ENCODE measurements at regions not wholly inside any gene's neighbourhood (a gene's known extent, or its start where the extent isn't known, plus 50 kb on each side); places are given as distances from the start of the nearest gene placed in this dataset.

GRCh38 chr14:98498019-98498885 is 773.7 kb downstream of the BCL11B start:
- intact Hi-C loops (cut with micrococcal nuclease; ENCODE audit: unreplicated experiment), result no loop called here
- BruUV-seq (replicated peaks), result no TSS peak
- H3K4me3 ChIP-seq (ENCODE audit: low read depth, low read length), result no peak overlapping the region
- no peaks in the 10 kb centered on the region for H3K9me3 Mint-ChIP-seq (ENCODE audit: unreplicated experiment)
- H3K27me3 Mint-ChIP-seq (ENCODE audit: insufficient read depth, unreplicated experiment), result peaks cover 3% of the 10 kb centered on the region
- no peak for TF ChIP-seq CTCF (IDR thresholded peaks at IDR 0.05; ENCODE audit: insufficient read depth in 1 of 2, low read depth in 1 of 2, low read length in 1 of 2, severe bottlenecking in 1 of 2, unreplicated experiment in 1 of 2)
- ChIA-PET POLR2A (no interaction called here), CTCF (no interaction called here)
- H3K36me3 Mint-ChIP-seq (ENCODE audit: insufficient read depth, unreplicated experiment), result no peaks in the 10 kb centered on the region
- no peaks in the 10 kb centered on the region for H3K4me1 ChIP-seq
- H3K27me3 ChIP-seq (replicated peaks; ENCODE audit: control insufficient read depth, insufficient read depth, low read length), result no peaks in the 10 kb centered on the region
- H3K36me3 ChIP-seq (ENCODE audit: control insufficient read depth, insufficient read depth, low read length), result no peaks in the 10 kb centered on the region
- peak in 1 of 2 experiments; percentile 60 for DNase-seq
- no peak overlapping the region for H3K4me3 Mint-ChIP-seq (ENCODE audit: unreplicated experiment)
- no peak overlapping the region for H3K27ac Mint-ChIP-seq (ENCODE audit: unreplicated experiment)
- H3K4me1 Mint-ChIP-seq (ENCODE audit: low read depth, unreplicated experiment), result no peaks in the 10 kb centered on the region
- H3K9me3 ChIP-seq, result no peaks in the 10 kb centered on the region

GRCh38 chr14:98501335-98501734 is 770.7 kb downstream of the BCL11B start:
- H3K4me3 ChIP-seq (ENCODE audit: low read depth, low read length), result no peak overlapping the region
- no TSS peak for BruUV-seq (replicated peaks)
- Mint-ChIP-seq H3K4me3 (ENCODE audit: unreplicated experiment) (no peak overlapping the region), H3K27ac (ENCODE audit: unreplicated experiment) (no peak overlapping the region), H3K27me3 (ENCODE audit: insufficient read depth, unreplicated experiment) (peaks cover 6% of the 10 kb centered on the region), H3K4me1 (ENCODE audit: low read depth, unreplicated experiment) (no peaks in the 10 kb centered on the region), H3K9me3 (ENCODE audit: unreplicated experiment) (no peaks in the 10 kb centered on the region), H3K36me3 (ENCODE audit: insufficient read depth, unreplicated experiment) (no peaks in the 10 kb centered on the region)
- no peaks in the 10 kb centered on the region for H3K36me3 ChIP-seq (ENCODE audit: control insufficient read depth, insufficient read depth, low read length)
- H3K4me1 ChIP-seq, result no peaks in the 10 kb centered on the region
- no peak for TF ChIP-seq CTCF (IDR thresholded peaks at IDR 0.05; ENCODE audit: insufficient read depth in 1 of 2, low read depth in 1 of 2, low read length in 1 of 2, severe bottlenecking in 1 of 2, unreplicated experiment in 1 of 2)
- intact Hi-C loops (cut with micrococcal nuclease; ENCODE audit: unreplicated experiment), result no loop called here
- POLR2A ChIA-PET, result no interaction called here
- CTCF ChIA-PET, result no interaction called here
- no peaks in the 10 kb centered on the region for H3K27me3 ChIP-seq (replicated peaks; ENCODE audit: control insufficient read depth, insufficient read depth, low read length)
- H3K9me3 ChIP-seq, result no peaks in the 10 kb centered on the region
- DNase-seq, result no peak

GRCh38 chr14:98501836-98502235 is 770.2 kb downstream of the BCL11B start:
- no peaks in the 10 kb centered on the region for H3K4me1 Mint-ChIP-seq (ENCODE audit: low read depth, unreplicated experiment)
- ChIA-PET POLR2A (no interaction called here), CTCF (no interaction called here)
- TF ChIP-seq CTCF (IDR thresholded peaks at IDR 0.05; ENCODE audit: insufficient read depth in 1 of 2, low read depth in 1 of 2, low read length in 1 of 2, severe bottlenecking in 1 of 2, unreplicated experiment in 1 of 2), result no peak
- H3K9me3 Mint-ChIP-seq (ENCODE audit: unreplicated experiment), result no peaks in the 10 kb centered on the region
- no TSS peak for BruUV-seq (replicated peaks)
- intact Hi-C loops (cut with micrococcal nuclease; ENCODE audit: unreplicated experiment), result no loop called here
- no peak for DNase-seq
- no peaks in the 10 kb centered on the region for H3K36me3 Mint-ChIP-seq (ENCODE audit: insufficient read depth, unreplicated experiment)
- H3K27me3 Mint-ChIP-seq (ENCODE audit: insufficient read depth, unreplicated experiment), result peaks cover 3% of the 10 kb centered on the region
- no peak overlapping the region for H3K4me3 ChIP-seq (ENCODE audit: low read depth, low read length)
- H3K9me3 ChIP-seq, result no peaks in the 10 kb centered on the region
- no peaks in the 10 kb centered on the region for H3K27me3 ChIP-seq (replicated peaks; ENCODE audit: control insufficient read depth, insufficient read depth, low read length)
- H3K36me3 ChIP-seq (ENCODE audit: control insufficient read depth, insufficient read depth, low read length), result no peaks in the 10 kb centered on the region
- H3K4me1 ChIP-seq, result no peaks in the 10 kb centered on the region
- no peak overlapping the region for H3K27ac Mint-ChIP-seq (ENCODE audit: unreplicated experiment)
- H3K4me3 Mint-ChIP-seq (ENCODE audit: unreplicated experiment), result no peak overlapping the region

Measured in Caco-2 (cell line).